Sigmoid colon (tissue), 4 donors: ENCODE measurements at regions not wholly inside any gene's neighbourhood (a gene's known extent, or its start where the extent isn't known, plus 50 kb on each side); places are given as distances from the start of the nearest gene placed in this dataset.

Experiments
- CTCF ChIP-seq, 4 experiments: fragments of 450-650 bp in 3 of 4; fragments of 200-600 bp in 1 of 4; IDR thresholded peaks; one replicate each; pipeline ENCODE4 v1.5.1; 2016 to 2019; ENCODE audit warnings: antibody characterized with exemption in 4 of 4, mild to moderate bottlenecking in 3 of 4, moderate library complexity in 2 of 4
- POLR2AphosphoS5 ChIP-seq, 4 donors: sonication (generic); formaldehyde crosslinking; IDR thresholded peaks; one replicate each; pipeline ENCODE4 v1.6.1; 2017; ENCODE audit warnings: antibody characterized with exemption in 4 of 4

GRCh38 chr3:78244136-78244535 is 1204.2 kb downstream of the ROBO2 start:
- TF ChIP-seq CTCF (IDR thresholded peaks at IDR 0.05) = no peak
- TF ChIP-seq POLR2AphosphoS5 (IDR thresholded peaks at IDR 0.05) = no peak
